ENCODE measurements at regions not wholly inside any gene's neighbourhood (a gene's known extent, or its start where the extent isn't known, plus 50 kb on each side); places are given as distances from the start of the nearest gene placed in this dataset.

DNA sequence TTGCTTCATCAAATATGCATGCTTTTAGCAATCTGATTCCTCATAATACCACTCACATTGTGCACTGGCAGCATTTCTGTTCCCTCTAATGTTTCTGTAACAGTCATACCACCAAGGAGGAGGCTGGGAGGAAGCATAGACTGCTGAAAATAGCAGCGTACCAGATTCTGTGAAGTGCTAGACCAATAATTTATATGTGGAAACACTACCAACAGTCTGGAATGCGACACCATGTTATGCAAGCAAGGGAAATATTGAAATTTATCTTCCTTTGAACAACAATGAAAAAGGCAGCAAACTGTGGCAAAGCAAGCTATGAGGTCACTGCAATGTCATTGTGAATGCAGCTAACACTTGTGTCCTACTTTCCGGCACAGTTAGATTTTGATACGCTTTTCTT is 1388.0 kb downstream of the EFNB2 start:
- TF ChIP-seq, protein P1, sequence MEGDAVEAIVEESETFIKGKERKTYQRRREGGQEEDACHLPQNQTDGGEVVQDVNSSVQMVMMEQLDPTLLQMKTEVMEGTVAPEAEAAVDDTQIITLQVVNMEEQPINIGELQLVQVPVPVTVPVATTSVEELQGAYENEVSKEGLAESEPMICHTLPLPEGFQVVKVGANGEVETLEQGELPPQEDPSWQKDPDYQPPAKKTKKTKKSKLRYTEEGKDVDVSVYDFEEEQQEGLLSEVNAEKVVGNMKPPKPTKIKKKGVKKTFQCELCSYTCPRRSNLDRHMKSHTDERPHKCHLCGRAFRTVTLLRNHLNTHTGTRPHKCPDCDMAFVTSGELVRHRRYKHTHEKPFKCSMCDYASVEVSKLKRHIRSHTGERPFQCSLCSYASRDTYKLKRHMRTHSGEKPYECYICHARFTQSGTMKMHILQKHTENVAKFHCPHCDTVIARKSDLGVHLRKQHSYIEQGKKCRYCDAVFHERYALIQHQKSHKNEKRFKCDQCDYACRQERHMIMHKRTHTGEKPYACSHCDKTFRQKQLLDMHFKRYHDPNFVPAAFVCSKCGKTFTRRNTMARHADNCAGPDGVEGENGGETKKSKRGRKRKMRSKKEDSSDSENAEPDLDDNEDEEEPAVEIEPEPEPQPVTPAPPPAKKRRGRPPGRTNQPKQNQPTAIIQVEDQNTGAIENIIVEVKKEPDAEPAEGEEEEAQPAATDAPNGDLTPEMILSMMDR (IDR thresholded peaks at IDR 0.05), result no peak
- no peak for TF ChIP-seq POLR2A (IDR thresholded peaks at IDR 0.05)

Data from right lobe of liver (tissue), 4 donors.